K562 (cell line): ENCODE measurements at regions not wholly inside any gene's neighbourhood (a gene's known extent, or its start where the extent isn't known, plus 50 kb on each side); places are given as distances from the start of the nearest gene placed in this dataset.

Experiments
- ATAC-seq: fragments of 200-7000 bp; cut with Tn5 transposase; 3 replicates; pipeline ENCODE4 v1.9.1; 2020; ENCODE audit warnings: moderate library complexity
- BruUV-seq: library from RNA; stranded (reverse); fragments of 400-500 nt; replicated peaks from 2 replicates; lab custom pipeline; 2021; lab: Mats Ljungman, UMichigan
- CTCF ChIA-PET: fragments of 300-600 bp; formaldehyde crosslinking; extraction: SDS; loops from one replicate; lab custom pipeline; 2021; ENCODE audit warnings: low intra/inter-chr PET ratio; lab: Yijun Ruan, JAX
- POLR2A ChIA-PET: fragments of 300-600, 350-650 bp; sonication (Branson Sonifier 250); formaldehyde crosslinking; extraction: SDS; loops from one replicate; lab custom pipeline; 2021; ENCODE audit warnings: antibody characterized with exemption, inconsistent platforms; lab: Yijun Ruan, JAX
- DNase-seq, 4 experiments: peaks; one replicate each; pipeline versions ENCODE4 v3.0.0 to v3.0.0-alpha.2; 2011 to 2018; ENCODE audit warnings: low spot score in 3 of 4, mixed read lengths in 3 of 4; ENCODE audit errors: extremely low read depth in 1 of 4
- FAIRE-seq: peaks from 2 replicates; lab custom pipeline; 2011; peaks lifted over from hg19 to GRCh38; lab: Jason Lieb, UNC
- H2AFZ ChIP-seq: 2 replicates; pipeline ENCODE4 v1.6.0; 2011; ENCODE audit warnings: low read depth, low read length, control low read depth, inconsistent platforms
- H3K27ac ChIP-seq: fragments of 200-600 bp; 3 replicates; pipeline ENCODE4 v1.8.0; 2011; ENCODE audit warnings: low read depth, mild to moderate bottlenecking, control low read depth, inconsistent platforms, low read length, moderate library complexity, mixed read lengths; ENCODE audit errors: extremely low read depth
- H3K27me3 ChIP-seq, 2 experiments: fragments of 300-600 bp in 1 of 2; 2 replicates in 1 of 2; 3 replicates in 1 of 2; pipeline versions ENCODE4 v1.6.0 to v1.8.0; 2011; ENCODE audit warnings: inconsistent platforms in 2 of 2, low read length in 2 of 2, mild to moderate bottlenecking in 1 of 2, mixed read lengths in 1 of 2, moderate library complexity in 1 of 2; ENCODE audit not compliant: control insufficient read depth in 2 of 2, insufficient read depth in 2 of 2
- H3K36me3 ChIP-seq: fragments of 300-600 bp; 3 replicates; pipeline ENCODE4 v1.8.0; 2011; ENCODE audit warnings: mild to moderate bottlenecking, low read length, inconsistent platforms; ENCODE audit not compliant: control insufficient read depth, insufficient read depth
- H3K4me1 ChIP-seq, 2 experiments: fragments of 200-600 bp in 1 of 2; replicated peaks in 1 of 2; 2 replicates in 1 of 2; 3 replicates in 1 of 2; pipeline versions ENCODE4 v1.5.1 to v1.8.0; 2011; ENCODE audit warnings: inconsistent platforms in 2 of 2, low read length in 2 of 2, mild to moderate bottlenecking in 1 of 2, mixed read lengths in 1 of 2, moderate library complexity in 1 of 2; ENCODE audit not compliant: control insufficient read depth in 2 of 2, insufficient read depth in 2 of 2
- H3K4me2 ChIP-seq: 2 replicates; pipeline ENCODE4 v1.6.1; 2011; ENCODE audit warnings: low read length, control low read depth, inconsistent platforms, mixed read lengths; ENCODE audit not compliant: insufficient read depth
- H3K4me3 ChIP-seq: fragments of 200-600 bp; sonication (generic), shearing (Covaris generic); 2 replicates; pipeline ENCODE4 v1.5.1; 2016; ENCODE audit warnings: control low read depth, inconsistent platforms
- H3K79me2 ChIP-seq: fragments of 200-600 bp; 3 replicates; pipeline ENCODE4 v1.8.0; 2011; ENCODE audit warnings: low read length, inconsistent platforms; ENCODE audit not compliant: control insufficient read depth, insufficient read depth
- H3K9ac ChIP-seq, 2 experiments: 2 replicates each; pipeline versions ENCODE4 v1.6.0 to v1.6.1; 2011; ENCODE audit warnings: low read depth in 2 of 2, low read length in 2 of 2, control low read depth in 1 of 2, inconsistent platforms in 1 of 2, mild to moderate bottlenecking in 1 of 2, mixed read lengths in 1 of 2; ENCODE audit not compliant: insufficient read depth in 1 of 2
- H3K9me1 ChIP-seq: one replicate; pipeline ENCODE4 v1.6.0; 2011; ENCODE audit warnings: inconsistent platforms, mild to moderate bottlenecking, low read length, moderate library complexity; ENCODE audit not compliant: control insufficient read depth, insufficient read depth
- H3K9me3 ChIP-seq: replicated peaks from 2 replicates; pipeline ENCODE4 v1.5.1; 2011; ENCODE audit warnings: low read depth, low read length, inconsistent platforms; ENCODE audit not compliant: control insufficient read depth, insufficient read depth
- H4K20me1 ChIP-seq: replicated peaks from 2 replicates; pipeline ENCODE4 v1.6.1; 2011; ENCODE audit warnings: low read length, inconsistent platforms, mixed read lengths; ENCODE audit not compliant: control insufficient read depth, insufficient read depth
- ZNF134 ChIP-seq: fragments of 250-450 bp; sonication (Bioruptor Pico); conservative IDR thresholded peaks from 2 replicates; pipeline ENCODE4 v1.4.0; 2020
- WGBS: fragments of 100-300 bp; shearing (Covaris generic); methylation state at CpG from one replicate; pipeline ENCODE4 v1.1.6; 2016; ENCODE audit warnings: low coverage, mixed read lengths; ENCODE audit not compliant: insufficient coverage; ENCODE audit errors: missing lambda C conversion rate; 5-methylcytosine and 5-hydroxymethylcytosine counted together
- in situ Hi-C: fragments of 300-500 bp; cut with MboI; formaldehyde crosslinking; loops from 4 replicates; pipeline ENCODE4 v1.15.0; 2018; ENCODE audit warnings: inconsistent platforms, mixed read lengths
- intact Hi-C: fragments of 100-400 bp; cut with micrococcal nuclease; formaldehyde crosslinking; loops from 2 replicates; pipeline ENCODE4 v1.14.2; 2022
- TF ChIP-seq, protein P1 (sequence below): fragments of 450-650 bp; IDR thresholded peaks from 2 replicates; pipeline ENCODE4 v1.6.1; 2018; ENCODE audit not compliant: partially characterized antibody

DNA sequence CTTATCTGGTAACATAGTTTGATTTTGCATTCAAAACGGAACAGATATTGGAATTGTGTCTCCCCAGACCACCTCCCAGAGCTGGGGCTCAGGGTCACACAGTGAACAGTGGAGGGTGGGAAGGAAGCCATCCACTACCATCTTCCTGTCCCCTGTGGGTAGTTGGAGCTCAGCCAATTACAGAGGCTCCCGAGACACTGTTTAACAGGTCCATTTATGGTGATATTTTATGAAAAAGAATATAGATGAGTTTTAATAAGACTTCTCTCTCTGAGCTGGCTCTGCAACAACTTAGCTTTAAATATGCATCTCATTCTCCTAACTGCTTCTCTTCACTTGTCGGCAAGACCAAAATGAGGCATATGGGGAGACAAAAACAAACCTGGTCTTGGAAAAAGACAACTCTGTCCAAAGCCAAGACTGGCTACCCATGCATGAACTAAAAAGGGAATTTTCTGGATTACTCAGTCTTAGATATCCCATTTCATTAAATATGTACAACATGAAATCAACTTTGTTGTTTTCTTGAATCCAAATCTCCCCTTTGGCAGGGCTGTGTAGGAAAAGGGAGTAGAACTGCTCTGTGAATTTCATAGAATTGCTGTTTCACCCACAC lies 83.8 kb upstream of the HOXC13 start:
- no TSS peak for BruUV-seq

More for the DNA sequence above, 83.8 kb upstream of the HOXC13 start:
- ATAC-seq, result no peak
- no peak overlapping the region for H3K9ac ChIP-seq
- no peaks in the 10 kb centered on the region for H3K9me1 ChIP-seq
- no peaks in the 10 kb centered on the region for H3K4me1 ChIP-seq
- no peaks in the 10 kb centered on the region for H3K36me3 ChIP-seq
- H3K27ac ChIP-seq, result no peak overlapping the region
- H3K79me2 ChIP-seq, result no peaks in the 10 kb centered on the region
- H4K20me1 ChIP-seq, result no peaks in the 10 kb centered on the region
- ChIA-PET POLR2A (no interaction called here), CTCF (no interaction called here)
- intact Hi-C loops (no loop called here), in situ Hi-C loops (no loop called here)
- H2AFZ ChIP-seq, result no peak overlapping the region
- H3K4me2 ChIP-seq, result no peak overlapping the region
- no peak for DNase-seq
- no peak overlapping the region for H3K4me3 ChIP-seq
- H3K9me3 ChIP-seq, result no peaks in the 10 kb centered on the region
- peaks cover 4 to 10% of the 10 kb centered on the region in 2 experiments; a peak in 4 of 5 replicates for H3K27me3 ChIP-seq
- TF ChIP-seq ZNF134 (CRISPR knock-in tag), result no peak
- TF ChIP-seq, protein P1, sequence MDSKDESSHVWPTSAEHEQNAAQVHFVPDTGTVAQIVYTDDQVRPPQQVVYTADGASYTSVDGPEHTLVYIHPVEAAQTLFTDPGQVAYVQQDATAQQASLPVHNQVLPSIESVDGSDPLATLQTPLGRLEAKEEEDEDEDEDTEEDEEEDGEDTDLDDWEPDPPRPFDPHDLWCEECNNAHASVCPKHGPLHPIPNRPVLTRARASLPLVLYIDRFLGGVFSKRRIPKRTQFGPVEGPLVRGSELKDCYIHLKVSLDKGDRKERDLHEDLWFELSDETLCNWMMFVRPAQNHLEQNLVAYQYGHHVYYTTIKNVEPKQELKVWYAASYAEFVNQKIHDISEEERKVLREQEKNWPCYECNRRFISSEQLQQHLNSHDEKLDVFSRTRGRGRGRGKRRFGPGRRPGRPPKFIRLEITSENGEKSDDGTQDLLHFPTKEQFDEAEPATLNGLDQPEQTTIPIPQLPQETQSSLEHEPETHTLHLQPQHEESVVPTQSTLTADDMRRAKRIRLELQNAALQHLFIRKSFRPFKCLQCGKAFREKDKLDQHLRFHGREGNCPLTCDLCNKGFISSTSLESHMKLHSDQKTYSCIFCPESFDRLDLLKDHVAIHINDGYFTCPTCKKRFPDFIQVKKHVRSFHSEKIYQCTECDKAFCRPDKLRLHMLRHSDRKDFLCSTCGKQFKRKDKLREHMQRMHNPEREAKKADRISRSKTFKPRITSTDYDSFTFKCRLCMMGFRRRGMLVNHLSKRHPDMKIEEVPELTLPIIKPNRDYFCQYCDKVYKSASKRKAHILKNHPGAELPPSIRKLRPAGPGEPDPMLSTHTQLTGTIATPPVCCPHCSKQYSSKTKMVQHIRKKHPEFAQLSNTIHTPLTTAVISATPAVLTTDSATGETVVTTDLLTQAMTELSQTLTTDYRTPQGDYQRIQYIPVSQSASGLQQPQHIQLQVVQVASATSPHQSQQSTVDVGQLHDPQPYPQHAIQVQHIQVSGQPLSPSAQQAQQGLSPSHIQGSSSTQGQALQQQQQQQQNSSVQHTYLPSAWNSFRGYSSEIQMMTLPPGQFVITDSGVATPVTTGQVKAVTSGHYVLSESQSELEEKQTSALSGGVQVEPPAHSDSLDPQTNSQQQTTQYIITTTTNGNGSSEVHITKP, result peak; percentile 38
- 4% methylated on average over 3 of the region's 3 CpGs for WGBS
- no peak for FAIRE-seq
